GM12874 (cell line): ENCODE measurements at regions not wholly inside any gene's neighbourhood (a gene's known extent, or its start where the extent isn't known, plus 50 kb on each side); places are given as distances from the start of the nearest gene placed in this dataset.

Experiments
- CTCF ChIP-seq: IDR thresholded peaks from 2 replicates; pipeline ENCODE4 v1.5.1; 2011; ENCODE audit warnings: low read depth, mild to moderate bottlenecking, control low read depth, low read length, moderate library complexity; ENCODE audit not compliant: insufficient read depth

DNA sequence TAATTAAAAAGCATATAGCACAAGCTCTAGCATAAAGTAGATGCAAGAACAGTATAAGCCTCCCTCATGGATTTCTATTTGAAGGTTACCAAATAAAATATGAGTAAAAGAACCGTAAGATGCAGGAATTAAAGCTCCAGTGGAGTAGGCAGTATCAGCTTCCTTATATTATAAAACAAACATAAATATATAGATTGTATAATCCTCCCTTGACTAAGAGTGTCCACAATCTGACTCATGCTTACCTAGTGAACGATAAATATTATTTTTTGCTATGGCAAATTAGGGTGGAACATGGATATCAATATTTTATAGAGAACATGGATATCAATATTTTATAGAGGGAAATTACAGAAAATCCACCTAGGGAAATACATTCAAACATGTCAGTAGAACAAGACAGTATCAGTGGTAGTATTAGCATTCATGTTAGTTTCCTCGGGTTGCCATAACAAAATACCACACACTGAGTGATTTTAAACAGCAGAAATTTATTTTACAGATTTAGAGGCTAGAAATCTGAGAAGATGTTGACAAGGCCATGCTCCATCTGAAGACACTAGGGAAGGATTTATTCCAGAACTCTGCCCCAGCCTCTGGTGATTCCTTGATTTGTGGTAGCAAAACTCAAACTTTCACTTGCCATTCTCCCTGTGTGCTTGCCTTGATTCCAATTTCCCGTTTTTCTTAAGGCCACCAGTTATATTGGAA is 1521.3 kb downstream of the SI start:
- TF ChIP-seq CTCF, result no peak

- no peak for TF ChIP-seq CTCF
These were observed 1522.4 kb downstream of the SI start for GRCh38 chr3:163555918-163556317.

GRCh38 chr3:163552659-163552966 is 1525.7 kb downstream of the SI start:
- no peak for TF ChIP-seq CTCF

DNA sequence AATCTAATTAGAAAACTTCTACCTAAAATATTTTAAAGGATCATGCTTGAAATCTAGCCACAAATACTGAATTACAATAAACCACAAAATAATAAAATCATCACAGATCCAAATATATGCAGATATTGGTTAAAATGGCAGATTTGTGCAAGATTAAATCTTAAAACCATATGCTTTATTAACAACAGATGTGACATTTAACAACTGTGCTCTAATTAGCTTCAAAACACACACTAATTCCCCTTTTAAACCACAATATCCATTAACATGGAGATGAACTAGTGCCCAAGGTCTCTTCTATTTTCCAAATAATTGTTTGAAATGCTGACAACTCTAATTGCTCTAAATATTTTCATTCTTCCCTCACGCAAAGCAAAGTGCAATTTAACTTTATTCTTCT is 1530.3 kb downstream of the SI start:
- no peak for TF ChIP-seq CTCF

- TF ChIP-seq CTCF, result no peak
These were observed 1531.1 kb downstream of the SI start for GRCh38 chr3:163547014-163547685.

GRCh38 chr3:163543662-163544061 is 1534.6 kb downstream of the SI start:
- no peak for TF ChIP-seq CTCF

DNA sequence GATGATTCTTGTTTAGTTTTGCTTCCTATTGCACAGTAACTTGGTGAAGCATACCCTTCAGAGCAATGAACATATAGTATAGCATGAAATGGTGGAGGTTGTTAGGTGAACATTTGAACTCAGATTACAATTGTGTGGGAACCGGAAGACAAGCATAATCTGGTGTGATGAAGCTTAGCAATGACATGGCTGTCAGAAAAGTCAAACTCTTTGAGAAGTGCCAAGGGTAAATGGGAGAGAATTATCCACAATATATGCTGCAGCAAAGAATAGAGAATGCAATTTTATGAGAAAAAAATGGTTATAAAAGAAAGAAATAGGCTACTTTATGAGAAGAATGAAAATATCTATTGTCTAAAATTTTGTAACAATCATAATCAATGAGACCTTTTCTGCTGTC is 1536.7 kb downstream of the SI start:
- TF ChIP-seq CTCF, result no peak
